ENCODE measurements at regions not wholly inside any gene's neighbourhood (a gene's known extent, or its start where the extent isn't known, plus 50 kb on each side); places are given as distances from the start of the nearest gene placed in this dataset.

GRCh38 chr2:172195836-172196376 lies 93.2 kb upstream of the DLX2 start:
- intact Hi-C loops (cut with micrococcal nuclease): no loop called here
- Histone ChIP-seq H3K4me1 (ENCODE audit: control insufficient read depth in 1 of 2, insufficient read depth in 2 of 2, low read length in 2 of 2) (no peaks in the 10 kb centered on the region), H3K27ac (ENCODE audit: low read depth, low read length) (no peak overlapping the region), H3K4me2 (ENCODE audit: low read length) (no peak overlapping the region), H3K27me3 (ENCODE audit: insufficient read depth, low read length) (no peaks in the 10 kb centered on the region), H3K36me3 (ENCODE audit: control insufficient read depth in 1 of 2, insufficient read depth in 2 of 2, low read length in 2 of 2) (no peaks in the 10 kb centered on the region), H3K9ac (ENCODE audit: low read length) (no peak overlapping the region), H2AFZ (ENCODE audit: low read depth, low read length, poor library complexity, severe bottlenecking) (no peak overlapping the region), H3K9me3 (ENCODE audit: control insufficient read depth in 1 of 2, insufficient read depth in 1 of 2, low read depth in 1 of 2, low read length in 2 of 2) (peaks cover 11 to 16% of the 10 kb centered on the region in 2 experiments; a peak in 3 of 4 replicates), H4K20me1 (ENCODE audit: insufficient read depth) (no peaks in the 10 kb centered on the region), H3K9me2 (ENCODE audit: insufficient read depth) (no peaks in the 10 kb centered on the region), H3K4me3 (replicated peaks in 1 of 2; ENCODE audit: low read depth in 1 of 2, low read length in 2 of 2) (no peak overlapping the region), H3K79me2 (ENCODE audit: insufficient read depth, low read length) (no peaks in the 10 kb centered on the region)
- RAD21 ChIA-PET (ENCODE audit: low non-redundant PET in 1 of 2, low total read pairs in 2 of 2, uncharacterized antibody in 2 of 2, unreplicated experiment in 2 of 2): no interaction called here
- CTCF ChIA-PET: no interaction called here
- TF ChIP-seq YY1 (IDR thresholded peaks at IDR 0.05; ENCODE audit: extremely low read depth, insufficient replicate concordance, low read depth, low read length) (no peak), REST (IDR thresholded peaks at IDR 0.05; ENCODE audit: low read depth) (no peak), CTCF (IDR thresholded peaks at IDR 0.05 in 2 of 3, conservative IDR thresholded peaks at IDR 0.05 in 1 of 3; ENCODE audit: borderline replicate concordance in 1 of 3, insufficient read depth in 1 of 3, low read depth in 2 of 3, low read length in 2 of 3) (no peak)
- no peak for DNase-seq (ENCODE audit: low read depth, low spot score)
- ATAC-seq: no peak
- POLR2A ChIA-PET: no interaction called here
- BruUV-seq (replicated peaks): no TSS peak

Data from HCT116 (cell line).